Activated CD4-positive, alpha-beta T cell treated with anti-CD3 and anti-CD28 coated beads for 48 hours (primary cell): ENCODE measurements at regions not wholly inside any gene's neighbourhood (a gene's known extent, or its start where the extent isn't known, plus 50 kb on each side); places are given as distances from the start of the nearest gene placed in this dataset.
"Not testable (repeated sequence)": the region's sequence is repeated elsewhere in the genome, so short reads cannot be mapped to it uniquely, and the experiment has no call there.

Experiments used
- DNase-seq: peaks from one replicate; pipeline ENCODE4 v3.0.0-alpha.2; 2020

GRCh38 chr2:18975506-18976167 is 382.8 kb downstream of the OSR1 start:
- no peak for DNase-seq

- no peak for DNase-seq
Observed at GRCh38 chr2:18971628-18972027, 382.3 kb upstream of the NT5C1B start.

DNA sequence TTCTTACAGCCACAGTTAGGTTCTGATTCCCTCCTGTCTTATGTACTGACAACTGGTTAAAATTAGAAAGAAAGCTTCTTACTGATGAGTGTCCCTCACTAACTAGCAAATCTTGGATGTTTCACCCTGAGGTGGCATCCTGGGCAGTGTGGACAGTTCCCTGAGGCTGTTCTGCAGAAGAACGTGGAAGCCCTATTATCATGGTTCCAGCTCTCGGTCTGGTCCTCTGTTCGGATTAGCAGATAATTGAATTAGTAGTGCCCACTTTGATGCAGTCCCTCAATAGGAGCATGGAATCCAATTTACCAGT is 381.7 kb upstream of the NT5C1B start:
- no peak for DNase-seq

DNA sequence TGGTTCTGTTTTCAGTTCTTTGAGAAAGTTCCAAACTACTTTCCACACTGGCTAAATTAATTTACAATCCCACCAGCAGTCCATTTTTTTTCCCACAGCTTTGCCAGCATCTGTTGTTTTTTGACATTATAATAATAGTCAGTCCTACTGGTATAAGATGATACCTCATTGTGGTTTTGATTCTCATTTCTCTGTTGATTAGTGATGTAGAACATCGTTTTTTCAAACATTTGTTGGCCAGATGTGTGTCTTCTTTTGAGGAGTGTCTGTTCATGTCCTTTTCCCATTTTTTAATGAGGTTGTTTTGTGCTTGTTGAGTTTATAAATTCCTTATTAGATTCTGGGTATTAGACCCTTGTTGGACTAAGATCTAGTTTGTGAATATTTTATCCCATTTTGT is 376.8 kb upstream of the NT5C1B start:
- no peak for DNase-seq

GRCh38 chr2:18963739-18964256 is 374.4 kb upstream of the NT5C1B start:
- DNase-seq: not testable (repeated sequence)

DNA sequence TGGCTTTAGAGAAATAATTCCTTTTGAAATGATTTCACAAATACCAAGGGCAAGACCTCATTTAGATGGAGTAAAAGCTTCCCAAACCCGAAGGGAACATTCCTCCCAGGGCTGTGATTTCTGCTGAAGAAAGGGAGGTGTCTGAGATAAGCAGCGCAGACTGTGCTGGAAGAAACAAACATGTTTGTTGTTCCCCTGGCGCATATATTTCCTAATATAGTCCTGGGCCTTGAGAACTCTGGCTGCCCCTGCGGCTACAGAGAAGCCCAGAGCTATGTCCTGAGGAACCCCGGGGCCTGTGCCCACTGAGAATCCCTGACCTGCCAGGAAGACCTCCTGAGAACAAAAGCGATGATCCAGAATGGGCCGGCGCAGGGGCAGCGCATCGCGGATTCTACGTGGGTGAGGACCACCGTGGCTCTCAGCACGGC is 372.6 kb upstream of the NT5C1B start:
- no peak for DNase-seq

DNA sequence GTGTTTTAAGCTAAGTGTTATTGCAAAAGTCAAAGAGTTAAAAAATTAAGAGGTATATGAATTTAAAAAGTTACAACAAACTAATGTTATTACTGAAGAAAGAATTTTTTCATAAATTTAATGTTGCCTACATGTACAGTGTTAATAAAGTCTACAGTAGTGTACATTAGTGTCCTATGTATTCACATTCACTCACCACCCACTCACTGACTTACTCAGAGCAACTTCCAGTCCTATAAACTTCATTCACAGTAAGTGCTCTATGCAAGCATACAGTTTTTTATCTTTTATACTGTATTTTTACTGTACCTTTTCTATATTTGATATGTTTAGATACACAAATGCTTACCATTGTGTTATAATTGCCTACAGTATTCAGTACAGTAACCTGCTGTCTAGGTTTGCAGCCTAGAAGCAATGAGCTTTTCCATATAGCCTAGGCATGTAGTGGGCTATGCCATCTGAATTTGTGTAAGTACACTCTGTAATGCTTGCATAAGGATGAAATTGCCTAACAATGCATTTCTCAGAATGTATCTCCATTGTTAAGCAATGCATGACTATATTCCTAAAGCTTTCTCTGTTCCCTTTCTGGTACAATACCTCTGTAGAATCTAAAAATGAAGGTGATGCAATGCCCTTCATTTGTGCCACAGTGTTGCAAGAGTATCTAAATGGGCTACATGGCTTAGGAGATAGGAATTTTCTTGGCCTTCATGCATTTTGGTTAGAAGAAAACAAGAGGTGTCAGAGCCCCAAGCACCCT is 370.8 kb upstream of the NT5C1B start:
- no peak for DNase-seq

DNA sequence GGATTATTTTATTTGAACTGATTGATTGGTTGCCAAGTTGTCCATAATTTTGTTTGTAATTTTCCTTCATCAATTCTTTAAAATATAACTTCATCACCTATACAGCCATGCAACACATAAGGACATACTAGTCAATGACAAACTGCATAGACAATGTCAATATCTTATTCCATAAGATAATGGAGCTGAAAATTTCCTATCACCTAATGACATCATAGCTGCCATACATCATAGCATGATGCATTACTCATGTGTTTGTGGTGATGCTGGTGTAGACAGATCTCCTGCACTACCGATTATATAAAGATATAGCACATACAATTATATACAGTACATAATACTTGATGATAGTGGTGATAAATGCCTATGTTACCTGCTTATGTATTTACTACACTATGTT is 369.8 kb upstream of the NT5C1B start:
- no peak for DNase-seq

- no peak for DNase-seq
Observed at GRCh38 chr2:18957909-18958308, 368.5 kb upstream of the NT5C1B start.

DNA sequence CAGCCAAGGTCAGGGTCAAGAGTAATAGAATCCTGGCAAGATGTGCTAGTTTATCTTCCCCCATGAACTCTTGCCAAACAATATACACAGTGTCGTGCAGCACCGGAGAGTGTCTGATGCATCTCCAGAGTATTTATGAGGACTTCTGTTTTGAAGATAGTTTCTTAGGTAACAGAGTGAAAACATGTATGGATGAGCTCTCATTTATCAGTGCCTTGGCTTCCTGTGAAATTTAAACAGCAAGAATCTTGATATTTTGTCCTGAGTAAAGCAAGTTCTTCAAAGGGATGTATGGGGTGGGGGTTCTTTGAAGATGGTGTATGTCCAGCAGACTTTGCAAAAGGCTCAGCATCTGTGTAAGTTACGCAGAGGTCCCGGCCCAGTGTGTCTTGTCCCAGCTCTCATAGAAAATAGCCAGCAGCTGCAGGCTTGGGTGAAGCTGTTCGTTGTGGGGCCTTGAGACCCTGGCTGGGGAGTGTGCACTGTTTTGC is 361.0 kb upstream of the NT5C1B start:
- DNase-seq: no peak

DNA sequence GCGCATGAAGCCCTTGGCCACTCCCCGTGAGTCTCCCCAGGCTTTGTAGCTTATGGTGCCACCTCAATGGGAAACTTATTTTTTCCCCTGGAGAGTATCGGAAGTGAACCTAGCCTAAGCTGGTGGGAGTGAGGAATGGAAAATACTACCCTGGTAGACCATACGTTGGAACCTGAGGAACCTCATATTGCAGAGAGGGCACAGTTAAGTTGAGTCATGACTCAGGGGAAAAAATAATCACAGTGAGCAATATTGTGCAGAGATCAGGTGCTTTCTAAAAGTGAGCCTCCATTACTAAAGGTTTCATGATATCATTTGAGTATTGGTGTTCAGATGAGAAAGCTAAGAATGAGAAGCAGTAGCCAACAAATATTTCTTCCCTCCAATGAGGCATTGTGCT is 360.5 kb upstream of the NT5C1B start:
- DNase-seq: no peak

DNA sequence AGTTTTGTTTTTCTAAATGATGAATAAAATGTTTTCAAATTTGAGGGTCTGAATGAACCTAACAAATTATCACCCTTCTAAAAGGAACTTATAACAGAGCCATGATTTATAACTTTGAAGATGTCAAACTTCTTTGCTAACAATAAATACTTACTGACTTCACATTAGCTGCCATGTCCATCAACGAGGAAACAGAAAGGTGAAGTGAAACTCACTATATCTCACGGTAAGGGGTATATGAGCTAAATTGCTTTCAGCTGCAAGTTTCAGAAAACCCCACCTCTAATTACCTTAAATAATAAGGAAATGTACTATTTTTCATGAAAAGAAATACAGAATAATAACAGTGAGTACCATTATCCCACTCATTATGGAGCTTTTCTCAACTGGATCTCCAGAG is 350.8 kb upstream of the NT5C1B start:
- DNase-seq: no peak

DNA sequence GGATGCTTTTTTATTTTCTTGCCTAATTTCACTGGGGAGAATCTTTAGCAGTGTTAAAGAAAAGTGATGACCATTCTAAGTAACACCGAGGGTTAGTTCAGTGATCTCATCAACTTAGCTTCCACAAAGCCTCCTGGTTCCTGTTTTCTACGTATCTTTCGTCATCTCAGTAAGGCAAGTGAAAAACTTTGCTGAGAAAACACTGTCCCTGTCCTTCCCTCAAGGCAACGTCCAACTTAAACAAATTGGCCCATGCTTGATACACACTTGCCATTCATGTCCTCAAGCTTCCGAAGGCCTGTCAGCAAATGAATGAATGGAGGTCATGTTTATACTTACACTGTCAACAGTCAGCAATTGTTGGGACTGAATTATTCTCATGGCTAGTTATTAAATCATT is 350.4 kb upstream of the NT5C1B start:
- DNase-seq: not testable (repeated sequence)

DNA sequence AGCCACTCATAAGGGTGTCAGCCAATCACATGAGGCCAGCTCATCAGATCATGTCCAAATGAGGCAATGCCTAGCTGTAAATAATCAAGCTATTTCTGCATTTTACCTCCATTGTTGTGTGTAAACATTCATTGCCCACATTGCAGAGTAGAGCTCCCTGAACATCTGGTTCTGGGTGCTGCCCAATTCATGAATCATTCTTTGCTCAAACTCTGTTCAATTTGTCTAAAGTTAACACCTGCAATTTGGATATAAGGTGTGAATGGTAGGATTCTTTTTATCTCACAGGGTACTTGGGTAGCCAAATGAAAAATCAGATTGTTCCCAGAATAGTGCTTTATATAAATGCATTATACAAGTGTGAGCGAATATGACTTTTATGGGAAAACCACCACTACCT is 345.5 kb upstream of the NT5C1B start:
- DNase-seq: no peak

- DNase-seq: no peak
Observed at GRCh38 chr2:18932853-18933252, 343.5 kb upstream of the NT5C1B start.

- DNase-seq: no peak
Observed at GRCh38 chr2:18930971-18931370, 341.6 kb upstream of the NT5C1B start.

DNA sequence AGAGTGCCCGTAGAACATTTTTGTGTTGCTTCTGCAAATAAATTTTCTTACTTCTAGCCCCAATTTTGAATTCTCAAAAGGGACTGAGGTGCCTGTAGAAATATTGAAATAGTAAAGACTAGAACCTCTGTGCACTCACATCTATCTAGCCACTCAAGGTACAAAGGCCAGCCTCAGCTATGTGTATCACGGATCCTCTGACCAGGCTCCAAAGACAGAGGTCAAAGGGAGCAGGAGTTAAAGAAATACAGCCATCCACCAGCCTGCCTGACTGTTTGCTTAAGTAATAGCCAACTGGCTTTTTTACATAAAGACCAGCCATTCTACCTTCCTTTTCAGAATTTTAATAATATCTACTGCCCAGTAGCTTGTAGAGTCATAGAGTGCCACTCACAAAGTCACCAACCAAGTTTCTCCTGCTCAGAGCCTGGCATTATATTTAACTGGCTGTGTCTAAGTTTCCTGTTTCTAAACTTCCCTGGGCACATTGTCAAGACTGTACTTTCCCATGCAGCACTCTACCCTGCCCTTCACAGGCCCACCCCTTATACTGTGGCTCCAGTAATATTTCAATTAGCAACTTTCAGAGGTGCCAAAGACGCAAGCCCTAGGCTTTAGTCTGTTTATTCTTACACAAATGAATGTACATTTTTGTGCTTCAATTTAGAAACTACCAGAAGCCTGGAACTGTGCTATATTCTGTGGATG is 338.3 kb upstream of the NT5C1B start:
- DNase-seq: no peak

- no peak for DNase-seq
Observed at GRCh38 chr2:18926631-18927524, 337.5 kb upstream of the NT5C1B start.

DNA sequence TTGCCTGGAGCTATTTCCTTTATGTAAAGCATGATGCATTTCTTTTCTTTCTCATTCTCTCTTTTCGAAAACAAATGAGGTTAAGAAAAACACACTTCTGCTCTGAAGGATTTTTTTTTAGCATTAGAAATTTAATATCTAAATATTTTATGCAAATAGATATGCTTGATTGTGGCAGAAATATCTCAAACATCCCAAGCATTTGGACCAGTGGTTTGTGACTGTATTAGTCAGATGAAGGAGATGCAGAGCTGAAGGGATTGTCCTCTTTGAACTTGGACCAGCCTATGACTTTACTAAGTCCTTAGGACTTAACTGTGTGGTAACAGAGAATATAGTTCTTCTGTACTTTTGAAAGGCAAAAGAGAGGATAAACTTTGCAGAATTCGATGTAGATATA is 335.9 kb upstream of the NT5C1B start:
- no peak for DNase-seq

- no peak for DNase-seq
Observed at GRCh38 chr2:18924886-18925285, 335.5 kb upstream of the NT5C1B start.

DNA sequence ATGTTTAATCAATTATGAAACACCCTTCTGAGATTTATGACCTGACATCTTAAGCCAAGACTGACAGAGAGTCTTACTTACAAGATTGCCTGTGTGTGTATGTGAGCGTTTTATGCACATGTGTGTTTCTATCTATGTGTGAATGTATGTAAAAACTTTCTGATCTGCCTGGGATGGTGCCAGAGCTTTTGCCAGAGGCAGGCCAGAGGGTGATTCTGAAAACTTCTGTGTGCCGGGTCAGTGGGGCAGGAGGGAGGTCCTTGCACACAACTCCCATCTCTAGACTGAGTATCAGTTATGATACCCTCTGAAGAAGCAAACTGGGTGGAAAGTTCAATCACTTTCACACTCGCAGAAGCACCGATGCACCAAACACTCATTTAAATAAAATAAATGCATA is 335.0 kb upstream of the NT5C1B start:
- no peak for DNase-seq

DNA sequence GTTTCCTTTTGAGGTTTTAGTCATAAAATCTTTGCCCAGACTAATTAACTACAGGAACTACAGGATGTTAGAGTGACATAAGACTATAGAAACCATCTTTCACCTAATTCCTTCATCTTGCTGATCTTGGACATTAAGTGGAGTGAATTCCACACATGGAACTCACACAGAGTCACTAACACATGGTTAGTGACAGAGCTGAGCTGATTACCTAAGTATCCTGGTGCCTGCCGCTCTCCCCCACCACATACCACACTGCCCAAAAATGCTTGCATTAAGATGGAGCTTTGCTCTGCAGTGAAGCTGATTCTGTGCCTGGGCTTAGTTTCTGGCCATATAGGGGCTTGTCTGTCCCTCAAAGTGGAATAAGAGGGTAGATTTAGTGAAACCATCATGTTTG is 332.9 kb upstream of the NT5C1B start:
- DNase-seq: no peak

GRCh38 chr2:18918280-18918679 is 328.9 kb upstream of the NT5C1B start:
- no peak for DNase-seq
